H9 (cell line): ENCODE measurements at regions not wholly inside any gene's neighbourhood (a gene's known extent, or its start where the extent isn't known, plus 50 kb on each side); places are given as distances from the start of the nearest gene placed in this dataset.
A peak's percentile ranks its signal among the peaks of the same experiment; 100 is the strongest.

ENCODE experiments used
- DNase-seq: peaks from one replicate; pipeline ENCODE4 v3.0.0-alpha.2; 2017
- H2AFZ ChIP-seq: one replicate; pipeline ENCODE4 v1.6.1; 2013; ENCODE audit warnings: mild to moderate bottlenecking, low read length, control low read depth, moderate library complexity
- H2AK5ac ChIP-seq: 2 replicates; pipeline ENCODE4 v1.6.1; 2013; ENCODE audit warnings: low read length, control low read depth, mixed read lengths; ENCODE audit not compliant: insufficient read length
- H2BK120ac ChIP-seq: one replicate; pipeline ENCODE4 v1.6.1; 2013; ENCODE audit warnings: low read depth, mild to moderate bottlenecking, low read length, control low read depth, inconsistent platforms; ENCODE audit not compliant: poor library complexity, severe bottlenecking
- H2BK12ac ChIP-seq: 2 replicates; pipeline ENCODE4 v1.6.1; 2013; ENCODE audit warnings: low read length, control low read depth, mixed read lengths, low read depth; ENCODE audit not compliant: insufficient read length
- H2BK15ac ChIP-seq: 2 replicates; pipeline ENCODE4 v1.6.1; 2013; ENCODE audit warnings: low read depth, low read length, control low read depth
- H2BK20ac ChIP-seq: one replicate; pipeline ENCODE4 v1.6.1; 2013; ENCODE audit warnings: low read depth, mild to moderate bottlenecking, low read length, control low read depth, inconsistent platforms; ENCODE audit not compliant: poor library complexity, severe bottlenecking
- H2BK5ac ChIP-seq: 2 replicates; pipeline ENCODE4 v1.6.1; 2013; ENCODE audit warnings: low read length, control low read depth, mixed read lengths; ENCODE audit not compliant: insufficient read length
- H3K14ac ChIP-seq: 2 replicates; pipeline ENCODE4 v1.6.1; 2013; ENCODE audit warnings: low read length, control low read depth; ENCODE audit not compliant: insufficient read depth
- H3K18ac ChIP-seq: 2 replicates; pipeline ENCODE4 v1.6.1; 2013; ENCODE audit warnings: low read depth, mild to moderate bottlenecking, mixed read lengths, low read length, control low read depth; ENCODE audit not compliant: insufficient read length
- H3K23ac ChIP-seq: 2 replicates; pipeline ENCODE4 v1.6.1; 2013; ENCODE audit warnings: low read length, control low read depth, mixed read lengths, low read depth; ENCODE audit not compliant: insufficient read length
- H3K23me2 ChIP-seq: 2 replicates; pipeline ENCODE4 v1.6.1; 2013; ENCODE audit warnings: low read depth, mild to moderate bottlenecking, mixed read lengths, low read length, control low read depth; ENCODE audit not compliant: insufficient read length, poor library complexity, severe bottlenecking
- H3K27ac ChIP-seq: 2 replicates; pipeline ENCODE4 v1.5.1; 2013; ENCODE audit warnings: low read length, control low read depth, mixed read lengths, low read depth; ENCODE audit not compliant: insufficient read length
- H3K27me3 ChIP-seq: 2 replicates; pipeline ENCODE4 v1.6.1; 2013; ENCODE audit warnings: low read length, control low read depth, inconsistent platforms; ENCODE audit not compliant: insufficient read depth
- H3K4ac ChIP-seq: 2 replicates; pipeline ENCODE4 v1.6.1; 2013; ENCODE audit warnings: low read depth, mild to moderate bottlenecking, control low read depth, inconsistent platforms, low read length, moderate library complexity
- H3K4me1 ChIP-seq: 2 replicates; pipeline ENCODE4 v1.6.1; 2013; ENCODE audit warnings: low read length, control low read depth, inconsistent platforms; ENCODE audit not compliant: insufficient read depth
- H3K4me2 ChIP-seq: 2 replicates; pipeline ENCODE4 v1.6.1; 2013; ENCODE audit warnings: low read length, control low read depth, mixed read lengths; ENCODE audit not compliant: insufficient read length, insufficient read depth
- H3K56ac ChIP-seq: 2 replicates; pipeline ENCODE4 v1.6.1; 2013; ENCODE audit warnings: low read depth, mild to moderate bottlenecking, mixed read lengths, low read length, control low read depth; ENCODE audit not compliant: insufficient read length
- H3K79me1 ChIP-seq: 2 replicates; pipeline ENCODE4 v1.6.1; 2013; ENCODE audit warnings: low read depth, mild to moderate bottlenecking, moderate library complexity, low read length, control low read depth, inconsistent platforms; ENCODE audit not compliant: insufficient read depth, poor library complexity, severe bottlenecking
- H3K79me2 ChIP-seq: 2 replicates; pipeline ENCODE4 v1.6.1; 2013; ENCODE audit warnings: low read length, control low read depth, inconsistent platforms; ENCODE audit not compliant: insufficient read depth
- H3K9ac ChIP-seq: 2 replicates; pipeline ENCODE4 v1.6.1; 2013; ENCODE audit warnings: low read length, control low read depth, mixed read lengths; ENCODE audit not compliant: insufficient read length; ENCODE audit errors: extremely low read depth
- H3K9me3 ChIP-seq: one replicate; pipeline ENCODE4 v1.6.1; 2013; ENCODE audit warnings: low read depth, low read length, inconsistent platforms; ENCODE audit not compliant: control insufficient read depth
- H3T11ph ChIP-seq: one replicate; pipeline ENCODE4 v1.6.1; 2013; ENCODE audit warnings: mild to moderate bottlenecking, low read length, control low read depth, inconsistent platforms
- H4K20me1 ChIP-seq: one replicate; pipeline ENCODE4 v1.6.1; 2013; ENCODE audit not compliant: control insufficient read depth, insufficient read length, insufficient read depth
- H4K5ac ChIP-seq: 2 replicates; pipeline ENCODE4 v1.6.1; 2013; ENCODE audit warnings: low read depth, mild to moderate bottlenecking, mixed read lengths, low read length, control low read depth; ENCODE audit not compliant: insufficient read length
- H4K8ac ChIP-seq: replicated peaks from 2 replicates; pipeline ENCODE4 v1.6.1; 2013; ENCODE audit warnings: low read length, control low read depth, mixed read lengths, low read depth; ENCODE audit not compliant: insufficient read length
- H4K91ac ChIP-seq: 2 replicates; pipeline ENCODE4 v1.6.1; 2013; ENCODE audit warnings: low read depth, mild to moderate bottlenecking, moderate library complexity, mixed read lengths, low read length, control low read depth; ENCODE audit not compliant: insufficient read length
- H3K27ac Mint-ChIP-seq, 3 experiments: 2 replicates in 2 of 3; 3 replicates in 1 of 3; pipeline ENCODE4 v1.8.0; 2020 to 2021; ENCODE audit warnings: mixed read lengths in 3 of 3, mild to moderate bottlenecking in 1 of 3, moderate library complexity in 1 of 3
- H3K27me3 Mint-ChIP-seq: 2 replicates; pipeline ENCODE4 v1.8.0; 2021; ENCODE audit warnings: low read depth, mild to moderate bottlenecking, moderate library complexity, mixed read lengths
- H3K36me3 Mint-ChIP-seq, 3 experiments: 2 replicates in 2 of 3; 3 replicates in 1 of 3; pipeline ENCODE4 v1.8.0; 2020 to 2021; ENCODE audit warnings: low read depth in 3 of 3, mixed read lengths in 3 of 3; ENCODE audit not compliant: insufficient read depth in 1 of 3
- H3K4me1 Mint-ChIP-seq, 2 experiments: 2 replicates each; pipeline ENCODE4 v1.8.0; 2020; ENCODE audit warnings: mixed read lengths in 2 of 2
- H3K4me3 Mint-ChIP-seq, 2 experiments: 2 replicates in 1 of 2; 3 replicates in 1 of 2; pipeline ENCODE4 v1.8.0; 2020 to 2021; ENCODE audit warnings: mild to moderate bottlenecking in 2 of 2, mixed read lengths in 2 of 2, moderate library complexity in 1 of 2
- H3K9me3 Mint-ChIP-seq, 2 experiments: 2 replicates in 1 of 2; 3 replicates in 1 of 2; pipeline ENCODE4 v1.8.0; 2020; ENCODE audit warnings: mild to moderate bottlenecking in 2 of 2, mixed read lengths in 2 of 2, moderate library complexity in 1 of 2
- CTCF ChIP-seq: fragments of 200-600 bp; sonication (generic); conservative IDR thresholded peaks from 3 replicates; pipeline ENCODE4 v1.8.0; 2021; ENCODE audit warnings: antibody characterized with exemption, mild to moderate bottlenecking
- WGBS: extraction: QIAGEN DNeasy Blood & Tissue Kit; methylation state at CpG from one replicate; pipeline ENCODE4 v1.1.7; 2013; ENCODE audit warnings: missing lambda C conversion rate, low lambda C conversion rate, mixed read lengths; ENCODE audit not compliant: insufficient read length; ENCODE audit errors: extremely low coverage; 5-methylcytosine and 5-hydroxymethylcytosine counted together

GRCh38 chr9:126225611-126226609 lies 100.7 kb upstream of the MVB12B start:
- H2BK12ac ChIP-seq: no peak overlapping the region
- no peaks in the 10 kb centered on the region for H3K79me2 ChIP-seq
- H2BK15ac ChIP-seq: no peak overlapping the region
- no peak overlapping the region for H3T11ph ChIP-seq
- no peak overlapping the region for H3K23ac ChIP-seq
- H4K5ac ChIP-seq: no peak overlapping the region
- no peak overlapping the region for H3K18ac ChIP-seq
- H3K4ac ChIP-seq: no peak overlapping the region
- peak; percentile 27 for DNase-seq
- no peak overlapping the region for H2AFZ ChIP-seq
- no peak overlapping the region for H4K8ac ChIP-seq
- H3K14ac ChIP-seq: no peak overlapping the region
- Mint-ChIP-seq H3K27me3 (peaks cover 23% of the 10 kb centered on the region), H3K27ac (no peak overlapping the region; a peak in 1 of 7 replicates), H3K36me3 (peaks cover 0 to 1% (median 0%) of the 10 kb centered on the region in 3 experiments; a peak in 1 of 7 replicates), H3K4me1 (peaks cover 0 to 8% of the 10 kb centered on the region in 2 experiments; a peak in 2 of 4 replicates), H3K9me3 (peaks cover 0 to under 1% of the 10 kb centered on the region in 2 experiments; a peak in 2 of 5 replicates), H3K4me3 (no peak overlapping the region)
- no peak overlapping the region for H3K4me2 ChIP-seq
- H3K9me3 ChIP-seq: no peaks in the 10 kb centered on the region
- WGBS: no CpG with 5 or more reads among the region's 18 CpGs
- H3K23me2 ChIP-seq: no peaks in the 10 kb centered on the region
- no peaks in the 10 kb centered on the region for H3K27me3 ChIP-seq
- no peak for TF ChIP-seq CTCF
- no peaks in the 10 kb centered on the region for H3K4me1 ChIP-seq
- no peak overlapping the region for H3K27ac ChIP-seq
- no peak overlapping the region for H4K91ac ChIP-seq
- no peak overlapping the region for H2BK120ac ChIP-seq
- no peak overlapping the region for H3K56ac ChIP-seq
- H4K20me1 ChIP-seq: no peaks in the 10 kb centered on the region
- no peak overlapping the region for H2BK5ac ChIP-seq
- no peak overlapping the region for H2BK20ac ChIP-seq
- H3K79me1 ChIP-seq: no peaks in the 10 kb centered on the region
- no peak overlapping the region for H3K9ac ChIP-seq
- no peak overlapping the region for H2AK5ac ChIP-seq
